Aorta (tissue), 5 donors: ENCODE measurements at regions not wholly inside any gene's neighbourhood (a gene's known extent, or its start where the extent isn't known, plus 50 kb on each side); places are given as distances from the start of the nearest gene placed in this dataset.
"Not testable (repeated sequence)": the region's sequence is repeated elsewhere in the genome, so short reads cannot be mapped to it uniquely, and the experiment has no call there.

Experiments used
- ATAC-seq: fragments of 200-7000 bp; cut with Tn5 transposase; one replicate; pipeline ENCODE4 v1.9.1; 2022; ENCODE audit warnings: moderate library complexity; ENCODE audit not compliant: low FRiP score
- DNase-seq, 2 donors: peaks; one replicate each; pipeline ENCODE4 v3.0.0-alpha.2; 2020
- H3K27ac ChIP-seq, 2 donors: one replicate each; pipeline ENCODE4 v1.5.1; 2013; ENCODE audit warnings: low read length in 2 of 2, mild to moderate bottlenecking in 2 of 2, moderate library complexity in 2 of 2, control low read depth in 1 of 2, inconsistent platforms in 1 of 2, low read depth in 1 of 2
- H3K27me3 ChIP-seq, 2 donors: one replicate each; pipeline ENCODE4 v1.6.1; 2013; ENCODE audit warnings: control low read depth in 1 of 2, low read length in 1 of 2, mild to moderate bottlenecking in 1 of 2, moderate library complexity in 1 of 2; ENCODE audit not compliant: insufficient read depth in 2 of 2, control insufficient read depth in 1 of 2
- H3K36me3 ChIP-seq, 2 donors: one replicate each; pipeline ENCODE4 v1.6.1; 2013; ENCODE audit warnings: control low read depth in 1 of 2, low read length in 1 of 2, mild to moderate bottlenecking in 1 of 2; ENCODE audit not compliant: insufficient read depth in 2 of 2, control insufficient read depth in 1 of 2
- H3K4me1 ChIP-seq, 2 donors: one replicate each; pipeline ENCODE4 v1.6.1; 2013; ENCODE audit warnings: low read length in 2 of 2, control low read depth in 1 of 2, mild to moderate bottlenecking in 1 of 2, moderate library complexity in 1 of 2; ENCODE audit not compliant: insufficient read depth in 2 of 2, control insufficient read depth in 1 of 2
- H3K4me3 ChIP-seq, 2 donors: one replicate each; pipeline ENCODE4 v1.5.1; 2013; ENCODE audit warnings: low read length in 2 of 2, control low read depth in 1 of 2, mild to moderate bottlenecking in 1 of 2
- H3K9me3 ChIP-seq: one replicate; pipeline ENCODE4 v1.6.1; 2013; ENCODE audit warnings: mild to moderate bottlenecking, low read length; ENCODE audit not compliant: control insufficient read depth
- WGBS, 2 donors: extraction: QIAGEN DNeasy Blood & Tissue Kit; methylation state at CpG; one replicate each; pipeline ENCODE4 v1.1.7; 2013; 5-methylcytosine and 5-hydroxymethylcytosine counted together
- intact Hi-C, 2 donors: fragments of 100-400 bp; cut with DNase I; formaldehyde crosslinking; loops; one replicate each; pipeline versions ENCODE4 v1.14.2 to v1.15.0; 2022
- donor health status: healthy with polysubstance abuse.
- donor health status: Bipolar disorder and iron deficiency.
- donor health status: DM: no; HTN: no; CAD: no.
- donor health status: DM: no; HTN: no; CAD: no.
- donor health status: DM: yes; HTN: yes; CAD: no.

DNA sequence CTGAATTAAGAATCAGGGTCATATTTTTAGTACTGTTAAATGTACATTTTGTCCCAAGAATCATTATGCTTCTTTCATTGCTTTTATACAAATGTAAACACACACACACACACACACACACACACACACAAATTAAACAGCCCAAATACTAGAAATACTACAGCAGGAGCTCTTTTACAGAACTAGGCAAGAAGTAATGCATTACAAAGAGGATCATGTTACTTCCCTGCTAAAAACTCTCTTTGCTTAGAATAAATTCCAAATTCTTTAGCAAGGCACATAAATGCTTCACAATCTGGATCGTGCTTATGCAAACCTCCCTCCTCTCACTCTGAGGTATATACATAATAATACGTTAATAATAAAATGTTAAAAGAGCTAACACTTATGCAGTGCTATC, 720.4 kb upstream of the ADGRL4 start:
- intact Hi-C loops, result no loop called here
- Histone ChIP-seq H3K36me3 (no peaks in the 10 kb centered on the region), H3K4me3 (no peak overlapping the region), H3K9me3 (no peaks in the 10 kb centered on the region), H3K4me1 (peaks cover 0 to 2% of the 10 kb centered on the region in 2 donors), H3K27me3 (no peaks in the 10 kb centered on the region), H3K27ac (peak overlapping the region in 1 of 2 donors; percentile 93)
- WGBS, 2 donors, result 5 to 10% methylated on average over 2 of the region's 2 CpGs
- no peak for DNase-seq
- ATAC-seq, result no peak

DNA sequence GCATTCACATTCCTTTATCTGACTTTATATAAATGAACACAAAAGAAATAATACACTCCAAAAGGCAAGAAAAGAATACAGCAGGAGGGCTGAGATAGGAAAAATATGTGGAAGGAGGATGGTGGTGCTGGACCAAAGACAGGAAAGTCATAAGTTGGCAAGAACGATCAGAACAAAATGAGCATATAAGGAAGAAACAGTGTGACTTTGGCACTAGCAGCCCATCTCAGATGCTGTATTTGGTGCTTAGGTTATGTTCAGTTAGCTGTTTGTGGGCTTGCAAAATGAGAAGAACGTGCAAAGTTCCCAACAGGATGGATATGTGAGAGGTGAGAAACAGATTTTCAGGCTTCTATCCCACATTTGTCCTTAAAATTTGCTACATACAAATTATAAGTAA, 719.8 kb upstream of the ADGRL4 start:
- Histone ChIP-seq H3K4me3 (peak overlapping the region in 1 of 2 donors; percentile 41), H3K27ac (peak overlapping the region; percentile 33 to 93), H3K36me3 (no peaks in the 10 kb centered on the region), H3K4me1 (no peaks in the 10 kb centered on the region), H3K27me3 (no peaks in the 10 kb centered on the region), H3K9me3 (no peaks in the 10 kb centered on the region)
- WGBS, 2 donors, result 0 to 4% methylated on average over 2 of the region's 2 CpGs
- DNase-seq (no peak), ATAC-seq (peak; percentile 48)
- intact Hi-C loops, result no loop called here

DNA sequence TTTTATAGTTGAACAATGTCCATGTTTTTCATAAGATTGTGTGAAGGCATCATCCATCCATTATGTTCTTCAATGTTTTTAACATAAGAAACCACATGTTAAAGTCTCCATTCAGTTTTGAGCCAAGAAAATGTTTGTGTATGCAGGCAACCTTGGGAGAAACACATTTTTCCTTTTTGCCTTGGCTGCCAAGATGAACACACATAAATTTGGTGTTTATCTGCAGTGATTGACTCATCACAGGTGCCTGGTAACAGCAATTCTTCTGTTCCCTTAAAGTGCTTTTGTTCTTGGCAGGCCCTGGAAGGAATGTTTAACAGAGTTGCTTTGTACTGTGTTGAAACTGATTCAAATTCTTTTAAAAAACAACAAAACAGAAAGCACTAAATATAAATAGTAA, 709.9 kb upstream of the ADGRL4 start:
- Histone ChIP-seq H3K4me3 (no peak overlapping the region), H3K4me1 (peaks cover 2% of the 10 kb centered on the region in 2 donors), H3K27me3 (no peaks in the 10 kb centered on the region), H3K27ac (no peak overlapping the region), H3K9me3 (no peaks in the 10 kb centered on the region), H3K36me3 (no peaks in the 10 kb centered on the region)
- intact Hi-C loops, result no loop called here
- ATAC-seq, result no peak
- no peak for DNase-seq

DNA sequence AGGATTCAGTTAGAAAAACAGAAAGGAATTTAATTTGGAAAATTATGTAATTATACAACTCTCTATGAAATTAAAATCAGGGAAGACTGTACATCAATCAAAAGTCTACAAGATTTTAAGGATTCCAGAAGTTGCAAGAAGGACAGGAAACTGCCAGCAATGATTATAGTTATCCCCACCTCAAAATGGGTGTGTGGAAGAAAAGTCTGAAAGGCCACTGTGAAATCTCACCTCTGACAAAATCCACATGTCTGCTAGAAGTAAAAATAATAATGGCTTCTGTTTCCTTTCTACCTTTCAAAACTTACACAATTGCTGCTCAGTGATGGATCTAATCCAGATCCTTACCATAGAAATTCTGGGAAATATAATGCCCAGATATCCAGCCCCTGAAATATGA, 708.1 kb upstream of the ADGRL4 start:
- DNase-seq (no peak), ATAC-seq (no peak)
- intact Hi-C loops, result no loop called here
- Histone ChIP-seq H3K9me3 (no peaks in the 10 kb centered on the region), H3K27ac (no peak overlapping the region), H3K27me3 (no peaks in the 10 kb centered on the region), H3K4me3 (no peak overlapping the region), H3K4me1 (peaks cover 2% of the 10 kb centered on the region in 2 donors), H3K36me3 (no peaks in the 10 kb centered on the region)

DNA sequence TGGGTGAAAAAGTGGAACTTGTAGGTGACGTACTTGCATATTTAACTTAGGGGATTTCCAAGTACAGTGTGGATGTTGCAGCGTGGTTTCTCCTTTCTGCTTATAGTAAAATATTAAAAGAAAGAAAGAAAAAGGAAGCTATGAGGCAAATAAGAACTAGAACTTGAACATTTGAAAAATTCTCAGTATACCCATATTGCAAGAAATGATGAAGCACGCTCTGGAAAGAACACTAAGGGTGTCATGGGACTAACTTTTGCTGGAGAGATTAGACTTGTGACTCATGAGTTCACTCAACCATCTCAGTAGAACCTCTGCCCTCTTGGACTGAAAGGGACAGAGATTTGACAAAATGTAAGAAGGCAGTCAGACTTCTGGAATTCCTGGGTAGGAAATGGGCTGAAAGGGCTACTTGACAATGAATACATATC, 704.5 kb upstream of the ADGRL4 start:
- Histone ChIP-seq H3K27me3 (no peaks in the 10 kb centered on the region), H3K4me1 (peaks cover 0 to under 1% of the 10 kb centered on the region in 2 donors), H3K27ac (no peak overlapping the region), H3K4me3 (no peak overlapping the region), H3K36me3 (no peaks in the 10 kb centered on the region), H3K9me3 (no peaks in the 10 kb centered on the region)
- 55 to 59% methylated on average over 3 of the region's 3 CpGs for WGBS, 2 donors
- no peak for ATAC-seq
- no peak for DNase-seq
- intact Hi-C loops, result no loop called here

DNA sequence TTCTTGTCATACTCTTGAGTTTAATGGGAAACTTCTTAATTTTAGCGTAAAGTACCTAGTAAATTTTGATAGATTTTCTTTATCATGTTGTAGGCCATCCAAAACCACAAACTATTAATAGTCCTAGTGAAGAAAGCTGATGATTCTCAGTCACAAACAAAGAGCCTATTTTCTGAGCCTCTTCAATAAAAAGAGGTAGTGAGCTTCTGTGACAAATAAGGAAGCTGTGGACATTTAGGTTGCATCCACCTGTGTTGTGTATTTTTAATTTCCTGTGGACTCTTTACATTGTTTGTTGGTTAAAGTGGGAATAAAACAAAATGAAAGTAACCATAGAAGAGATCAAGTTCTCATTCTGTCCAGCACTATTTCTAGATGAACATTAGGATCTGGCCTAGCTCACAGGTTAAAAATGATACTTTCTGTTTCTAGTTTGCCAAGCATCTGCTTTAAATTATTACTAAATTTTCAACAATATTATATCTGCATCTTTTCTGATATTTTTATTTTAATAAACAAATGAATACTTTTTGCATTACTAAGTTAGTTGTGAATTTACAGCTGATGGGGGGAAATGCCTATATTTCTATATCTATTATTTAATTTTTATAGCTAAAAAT, 702.2 kb upstream of the ADGRL4 start:
- H3K9me3 ChIP-seq, result no peaks in the 10 kb centered on the region
- H3K36me3 ChIP-seq, result no peaks in the 10 kb centered on the region
- ATAC-seq (no peak), DNase-seq (no peak)
- 94 to 95% methylated on average over 1 of the region's 1 CpG for WGBS, 2 donors
- H3K27me3 ChIP-seq, result no peaks in the 10 kb centered on the region
- intact Hi-C loops, result no loop called here
- no peak overlapping the region for H3K27ac ChIP-seq
- H3K4me1 ChIP-seq, result no peaks in the 10 kb centered on the region
- no peak overlapping the region for H3K4me3 ChIP-seq

DNA sequence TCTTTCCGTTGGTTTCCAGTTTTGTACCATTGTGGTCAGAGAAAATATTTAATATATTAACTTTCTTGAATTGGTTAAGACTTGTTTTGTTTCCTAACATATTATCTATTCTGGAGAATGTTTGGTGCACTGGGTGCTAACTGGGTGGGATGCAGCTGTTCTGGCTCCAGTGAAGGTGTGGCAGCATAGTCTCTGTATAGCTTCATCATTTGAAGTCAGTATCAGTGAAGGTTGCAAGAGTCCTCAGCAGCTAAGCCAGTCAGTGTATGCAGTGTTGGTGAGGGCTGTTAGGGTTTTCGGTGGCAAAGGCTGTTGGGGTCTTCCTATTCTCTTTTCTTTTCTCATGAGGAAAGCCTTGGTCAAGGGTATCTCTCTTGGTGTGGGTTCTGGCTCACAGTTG, 698.7 kb upstream of the ADGRL4 start:
- no peaks in the 10 kb centered on the region for H3K9me3 ChIP-seq
- no peaks in the 10 kb centered on the region for H3K36me3 ChIP-seq
- H3K27ac ChIP-seq, result no peak overlapping the region
- no peaks in the 10 kb centered on the region for H3K27me3 ChIP-seq
- no peaks in the 10 kb centered on the region for H3K4me1 ChIP-seq
- intact Hi-C loops, result no loop called here
- no peak overlapping the region for H3K4me3 ChIP-seq
- DNase-seq (no peak), ATAC-seq (no peak)
- 95 to 96% methylated on average over 2 of the region's 2 CpGs for WGBS, 2 donors

DNA sequence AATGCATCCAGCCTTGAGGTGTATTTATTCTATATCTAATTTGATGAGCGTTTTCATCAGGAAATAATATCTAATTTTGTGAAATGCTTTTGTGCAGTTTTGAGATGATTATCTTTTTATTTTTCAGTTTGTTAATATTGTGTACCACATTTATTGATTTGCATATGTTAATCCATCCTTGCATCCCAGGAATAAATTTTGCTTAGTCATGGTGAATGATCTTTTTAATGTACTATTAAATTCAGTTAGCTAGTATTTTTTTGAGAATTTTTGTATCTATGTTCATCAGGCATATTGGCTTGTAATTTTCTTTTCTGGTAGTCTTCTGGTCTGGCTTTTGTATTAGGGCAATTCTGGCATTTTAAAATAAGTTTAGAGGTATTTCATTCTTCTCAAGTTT, 697.5 kb upstream of the ADGRL4 start:
- Histone ChIP-seq H3K4me3 (no peak overlapping the region), H3K27ac (no peak overlapping the region), H3K9me3 (no peaks in the 10 kb centered on the region), H3K4me1 (no peaks in the 10 kb centered on the region), H3K36me3 (no peaks in the 10 kb centered on the region), H3K27me3 (no peaks in the 10 kb centered on the region)
- no peak for DNase-seq
- 97% methylated on average over 1 of the region's 1 CpG for WGBS, 2 donors
- no peak for ATAC-seq
- intact Hi-C loops, result no loop called here

DNA sequence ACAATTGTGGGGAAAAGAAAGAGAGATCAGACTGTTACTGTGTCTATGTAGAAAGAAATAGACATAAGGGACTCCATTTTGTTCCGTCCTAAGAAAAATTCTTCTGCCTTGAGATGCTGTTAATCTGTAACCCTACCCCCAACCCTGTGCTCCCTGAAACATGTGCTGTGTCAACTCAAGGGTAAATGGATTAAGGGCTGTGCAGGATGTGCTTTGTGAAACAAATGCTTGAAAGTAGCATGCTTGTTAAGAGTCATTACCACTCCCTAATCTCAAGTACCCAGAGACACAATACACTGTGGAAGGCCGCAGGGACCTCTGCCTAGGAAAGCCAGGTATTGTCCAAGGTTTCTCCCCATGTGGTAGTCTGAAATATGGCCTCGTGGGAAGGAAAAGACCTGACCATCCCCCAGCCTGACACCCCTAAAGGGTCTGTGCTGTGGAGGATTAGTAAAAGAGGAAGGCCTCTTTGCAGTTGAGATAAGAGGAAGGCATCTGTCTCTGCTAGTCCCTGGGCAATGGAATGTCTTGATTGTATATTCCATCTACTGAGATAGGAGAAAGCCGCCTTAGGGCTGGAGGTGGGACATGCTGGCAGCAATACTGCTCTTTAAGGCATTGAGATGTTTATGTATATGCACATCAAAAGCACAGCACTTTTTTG, 695.9 kb upstream of the ADGRL4 start:
- H3K9me3 ChIP-seq, DNase-seq, H3K4me1 ChIP-seq, H3K4me3 ChIP-seq, H3K27me3 ChIP-seq, H3K27ac ChIP-seq, ATAC-seq, intact Hi-C loops, H3K36me3 ChIP-seq: not testable (repeated sequence)
- WGBS, 2 donors, result 33 to 40% methylated on average over 4 of the region's 4 CpGs
